ENCODE measurements at regions not wholly inside any gene's neighbourhood (a gene's known extent, or its start where the extent isn't known, plus 50 kb on each side); places are given as distances from the start of the nearest gene placed in this dataset.

- H3K4me3 ChIP-seq = no peak overlapping the region
- TF ChIP-seq, protein P1, sequence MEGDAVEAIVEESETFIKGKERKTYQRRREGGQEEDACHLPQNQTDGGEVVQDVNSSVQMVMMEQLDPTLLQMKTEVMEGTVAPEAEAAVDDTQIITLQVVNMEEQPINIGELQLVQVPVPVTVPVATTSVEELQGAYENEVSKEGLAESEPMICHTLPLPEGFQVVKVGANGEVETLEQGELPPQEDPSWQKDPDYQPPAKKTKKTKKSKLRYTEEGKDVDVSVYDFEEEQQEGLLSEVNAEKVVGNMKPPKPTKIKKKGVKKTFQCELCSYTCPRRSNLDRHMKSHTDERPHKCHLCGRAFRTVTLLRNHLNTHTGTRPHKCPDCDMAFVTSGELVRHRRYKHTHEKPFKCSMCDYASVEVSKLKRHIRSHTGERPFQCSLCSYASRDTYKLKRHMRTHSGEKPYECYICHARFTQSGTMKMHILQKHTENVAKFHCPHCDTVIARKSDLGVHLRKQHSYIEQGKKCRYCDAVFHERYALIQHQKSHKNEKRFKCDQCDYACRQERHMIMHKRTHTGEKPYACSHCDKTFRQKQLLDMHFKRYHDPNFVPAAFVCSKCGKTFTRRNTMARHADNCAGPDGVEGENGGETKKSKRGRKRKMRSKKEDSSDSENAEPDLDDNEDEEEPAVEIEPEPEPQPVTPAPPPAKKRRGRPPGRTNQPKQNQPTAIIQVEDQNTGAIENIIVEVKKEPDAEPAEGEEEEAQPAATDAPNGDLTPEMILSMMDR (IDR thresholded peaks at IDR 0.05) = no peak
- H3K27ac ChIP-seq = no peak overlapping the region
- no peak for DNase-seq (ENCODE audit: low spot score)
Observed at GRCh38 chr2:53111406-53111805, 656.2 kb upstream of the CHAC2 start.

GRCh38 chr2:53111004-53111403, 656.6 kb upstream of the CHAC2 start:
- no peak overlapping the region for H3K27ac ChIP-seq
- TF ChIP-seq, protein P1 (IDR thresholded peaks at IDR 0.05) = no peak
- DNase-seq (ENCODE audit: low spot score) = no peak

GRCh38 chr2:53108246-53108645, 659.4 kb upstream of the CHAC2 start:
- Histone ChIP-seq H3K27ac (no peak overlapping the region), H3K4me3 (no peak overlapping the region)
- DNase-seq (ENCODE audit: low spot score) = no peak
- TF ChIP-seq, protein P1 (IDR thresholded peaks at IDR 0.05) = no peak

More at GRCh38 chr2:53111004-53111403, 656.6 kb upstream of the CHAC2 start:
- no peak overlapping the region for H3K4me3 ChIP-seq

DNA sequence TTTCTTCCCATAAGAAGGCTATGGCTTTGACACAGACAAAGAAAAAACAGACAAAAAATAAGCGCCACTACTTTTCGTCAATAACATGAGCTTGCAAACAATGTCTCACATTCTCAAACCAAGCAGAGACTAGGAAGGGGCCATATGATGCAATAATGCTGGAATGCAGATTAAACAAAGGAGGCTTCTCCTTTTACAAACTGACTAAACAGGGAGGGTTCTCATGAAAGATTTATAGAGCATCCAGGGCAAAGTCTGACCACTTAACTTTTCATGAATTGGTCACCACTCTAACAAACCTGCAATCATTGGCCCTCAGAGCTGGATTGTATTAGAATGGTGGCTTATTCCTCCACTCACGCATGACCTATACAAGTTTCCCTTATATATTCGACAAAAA, 663.3 kb upstream of the CHAC2 start:
- DNase-seq (ENCODE audit: low spot score) = no peak
- no peak overlapping the region for H3K27ac ChIP-seq
- TF ChIP-seq, protein P1 (IDR thresholded peaks at IDR 0.05) = no peak
- H3K4me3 ChIP-seq = no peak overlapping the region

DNA sequence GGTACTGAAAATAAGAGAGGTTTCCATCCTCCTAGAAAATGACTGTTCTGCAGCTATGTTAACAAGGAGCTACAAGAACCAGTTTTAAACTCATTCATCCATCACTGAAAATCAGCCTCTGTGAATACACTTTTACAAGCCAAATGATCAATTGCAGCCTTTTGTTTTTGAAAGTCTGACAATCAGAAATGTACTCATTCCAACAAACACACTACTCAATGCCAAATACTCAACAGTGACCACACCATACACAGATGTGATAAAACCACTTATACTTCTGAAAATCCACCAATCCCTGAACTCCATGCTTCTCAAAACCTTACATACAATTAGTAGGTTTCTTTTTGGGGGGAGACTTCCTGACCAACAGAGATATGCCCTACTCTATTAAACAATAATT, 663.9 kb upstream of the CHAC2 start:
- Histone ChIP-seq H3K4me3 (no peak overlapping the region), H3K27ac (no peak overlapping the region)
- TF ChIP-seq, protein P1 (IDR thresholded peaks at IDR 0.05) = no peak
- no peak for DNase-seq (ENCODE audit: low spot score)

- H3K27ac ChIP-seq = no peak overlapping the region
- TF ChIP-seq, protein P1 (IDR thresholded peaks at IDR 0.05) = no peak
- no peak for DNase-seq (ENCODE audit: low spot score)
- no peak overlapping the region for H3K4me3 ChIP-seq
Observed at GRCh38 chr2:53098696-53099078, 668.9 kb upstream of the CHAC2 start.

GRCh38 chr2:53096351-53096750, 671.3 kb upstream of the CHAC2 start:
- Histone ChIP-seq H3K27ac (no peak overlapping the region), H3K4me3 (no peak overlapping the region)
- TF ChIP-seq, protein P1 (IDR thresholded peaks at IDR 0.05) = no peak
- DNase-seq (ENCODE audit: low spot score) = no peak
